Islet of Langerhans (tissue), 1 donor: ENCODE measurements at regions not wholly inside any gene's neighbourhood (a gene's known extent, or its start where the extent isn't known, plus 50 kb on each side); places are given as distances from the start of the nearest gene placed in this dataset.

ENCODE experiments used
- FAIRE-seq: peaks from one replicate; lab custom pipeline; 2011; peaks lifted over from hg19 to GRCh38; lab: Jason Lieb, UNC

- FAIRE-seq: no peak
These were observed 167.8 kb upstream of the TUT7 start for GRCh38 chr9:86521977-86522376.

- no peak for FAIRE-seq
These were observed 167.1 kb upstream of the TUT7 start for GRCh38 chr9:86521322-86521721.

- no peak for FAIRE-seq
These were observed 164.9 kb upstream of the TUT7 start for GRCh38 chr9:86519066-86519615.

- no peak for FAIRE-seq
These were observed 163.3 kb upstream of the TUT7 start for GRCh38 chr9:86517475-86517874.

- no peak for FAIRE-seq
These were observed 162.4 kb upstream of the TUT7 start for GRCh38 chr9:86516564-86516963.

- no peak for FAIRE-seq
These were observed 161.0 kb upstream of the TUT7 start for GRCh38 chr9:86515221-86515620.

GRCh38 chr9:86513429-86513828 lies 159.2 kb upstream of the TUT7 start:
- no peak for FAIRE-seq

- no peak for FAIRE-seq
These were observed 158.7 kb upstream of the TUT7 start for GRCh38 chr9:86512929-86513328.

- no peak for FAIRE-seq
These were observed 157.6 kb upstream of the TUT7 start for GRCh38 chr9:86511614-86512360.

GRCh38 chr9:86508208-86508903 lies 154.1 kb upstream of the TUT7 start:
- FAIRE-seq: no peak

GRCh38 chr9:86507212-86507630 lies 153.0 kb upstream of the TUT7 start:
- FAIRE-seq: no peak

GRCh38 chr9:86503942-86504341 lies 149.7 kb upstream of the TUT7 start:
- no peak for FAIRE-seq

GRCh38 chr9:86503314-86503713 lies 149.1 kb upstream of the TUT7 start:
- FAIRE-seq: no peak

GRCh38 chr9:86500667-86501435 lies 146.6 kb upstream of the TUT7 start:
- no peak for FAIRE-seq

- FAIRE-seq: no peak
These were observed 145.8 kb upstream of the TUT7 start for GRCh38 chr9:86500031-86500430.

GRCh38 chr9:86494644-86495111 lies 140.5 kb upstream of the TUT7 start:
- no peak for FAIRE-seq

- FAIRE-seq: no peak
These were observed 137.5 kb upstream of the TUT7 start for GRCh38 chr9:86491468-86492266.

GRCh38 chr9:86488794-86489193 lies 134.6 kb upstream of the TUT7 start:
- no peak for FAIRE-seq

GRCh38 chr9:86488345-86488744 lies 134.1 kb upstream of the TUT7 start:
- no peak for FAIRE-seq

- no peak for FAIRE-seq
These were observed 133.6 kb upstream of the TUT7 start for GRCh38 chr9:86487838-86488233.

- peak; percentile 99 for FAIRE-seq
These were observed 133.0 kb upstream of the TUT7 start for GRCh38 chr9:86486891-86487837.
